HG03521 (cell line): ENCODE measurements at regions not wholly inside any gene's neighbourhood (a gene's known extent, or its start where the extent isn't known, plus 50 kb on each side); places are given as distances from the start of the nearest gene placed in this dataset.

ENCODE experiments used
- ATAC-seq: cut with Tn5 transposase; IDR thresholded peaks from one replicate; pipeline ENCODE4 v1.9.1; 2021; ENCODE audit warnings: mild to moderate bottlenecking, moderate library complexity; ENCODE audit not compliant: unreplicated experiment

DNA sequence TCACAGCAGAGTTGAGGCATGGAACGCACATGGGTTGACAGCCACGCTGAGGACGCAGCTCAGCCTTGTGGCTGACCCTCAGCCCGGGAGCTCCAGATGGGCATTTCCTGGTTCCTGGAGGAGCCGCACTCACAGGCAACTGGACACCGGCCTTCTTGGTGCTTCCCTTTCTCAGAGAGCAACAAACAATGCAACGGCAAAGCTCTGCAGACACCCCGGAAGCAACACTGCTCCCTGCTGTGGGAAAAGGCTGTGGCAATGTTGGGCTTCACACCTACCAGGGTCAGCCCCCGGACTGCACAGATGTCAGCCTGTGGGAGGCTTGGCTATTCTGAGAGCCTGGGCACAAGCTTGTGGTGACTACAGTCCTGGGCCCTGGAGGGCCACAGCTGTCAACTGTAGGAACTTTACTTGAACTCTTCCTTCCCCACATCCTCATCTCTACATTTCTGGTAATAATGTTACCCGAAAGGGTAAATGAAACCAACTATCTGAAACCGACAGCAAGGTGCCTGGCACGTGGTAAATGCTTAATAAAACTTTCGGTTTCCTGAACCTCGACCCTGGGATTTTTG, 597.5 kb upstream of the MKI67 start:
- no peak for ATAC-seq

DNA sequence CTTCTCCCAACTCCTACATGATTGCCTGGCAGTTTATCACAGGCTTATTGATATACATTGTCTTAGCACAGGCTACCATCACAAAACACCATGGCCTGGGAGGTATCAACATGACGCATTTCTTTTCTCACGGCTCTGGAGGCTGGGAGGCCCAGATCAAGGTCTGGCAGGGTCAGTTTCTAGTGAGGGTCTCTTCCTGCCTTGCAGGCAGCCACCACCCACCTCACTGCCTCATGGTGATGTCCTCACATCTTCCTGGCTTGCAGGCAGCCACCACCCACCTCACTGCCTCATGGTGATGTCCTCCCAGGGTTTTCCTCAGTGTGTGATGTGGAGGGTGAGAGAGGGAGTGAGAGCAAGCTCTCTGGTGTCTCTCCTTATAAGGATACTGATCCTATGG, 599.3 kb upstream of the MKI67 start:
- ATAC-seq: no peak

DNA sequence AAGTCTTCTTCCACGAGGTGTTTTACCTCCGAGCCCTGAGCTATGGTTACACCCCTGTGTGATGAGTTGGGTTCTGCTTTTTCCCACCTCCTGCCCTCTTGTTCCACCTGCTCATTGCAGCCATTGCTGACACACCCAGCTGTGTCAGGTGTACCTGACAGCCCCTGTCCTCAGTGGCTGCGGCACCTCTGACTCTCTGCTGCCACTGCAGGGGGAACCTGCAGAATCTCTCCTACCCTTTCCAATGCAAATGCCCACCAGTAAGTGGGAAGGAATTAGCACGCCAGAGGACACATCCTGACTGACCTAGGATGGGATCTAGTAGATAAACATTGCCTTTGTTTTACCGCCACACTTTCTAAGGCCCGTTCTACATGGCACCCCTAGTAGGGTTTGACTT, 600.9 kb upstream of the MKI67 start:
- ATAC-seq: no peak

DNA sequence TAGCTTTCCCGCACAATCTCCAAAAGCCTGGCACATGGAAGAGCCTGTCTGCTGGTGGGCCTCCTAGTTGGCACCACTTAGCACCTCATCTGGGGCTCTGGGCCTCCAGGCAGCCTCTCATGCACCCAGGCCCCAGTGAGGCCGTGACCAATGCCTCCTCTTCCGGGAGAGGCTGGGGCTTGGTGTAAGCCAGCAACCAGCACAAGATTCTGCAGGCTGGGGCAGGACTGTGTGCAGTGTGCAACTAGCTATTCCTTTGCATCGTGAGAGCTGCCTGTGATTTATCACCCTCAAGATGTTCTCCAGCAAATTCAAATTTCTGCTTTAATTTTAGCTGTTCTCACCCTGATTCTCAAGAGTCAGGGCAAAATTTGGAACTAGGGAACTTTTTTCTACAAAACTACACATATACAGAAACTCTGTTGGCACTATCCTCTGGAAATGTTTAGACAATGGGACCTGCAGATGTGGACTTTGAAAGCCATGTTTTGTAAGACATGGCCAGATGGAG, 603.7 kb upstream of the MKI67 start:
- ATAC-seq: no peak

DNA sequence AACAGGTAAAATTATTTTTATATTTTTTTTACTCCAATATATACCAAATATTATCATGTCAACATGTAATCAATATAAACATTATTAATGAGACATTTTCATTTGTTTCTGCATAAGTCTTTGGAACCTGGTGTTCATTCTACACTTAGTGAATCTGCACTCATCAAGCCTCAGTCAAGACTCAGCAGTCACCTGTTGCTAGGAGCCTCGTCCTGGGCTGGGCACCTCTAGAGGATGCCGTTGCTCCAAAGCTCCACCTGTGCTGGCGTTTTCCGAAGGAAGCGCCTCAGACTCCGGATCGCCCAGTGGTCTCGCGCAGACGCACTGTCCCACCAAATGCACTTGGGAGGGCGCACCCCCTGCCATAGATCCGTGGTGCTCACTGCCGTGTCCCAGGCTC, 604.7 kb upstream of the MKI67 start:
- ATAC-seq: no peak

DNA sequence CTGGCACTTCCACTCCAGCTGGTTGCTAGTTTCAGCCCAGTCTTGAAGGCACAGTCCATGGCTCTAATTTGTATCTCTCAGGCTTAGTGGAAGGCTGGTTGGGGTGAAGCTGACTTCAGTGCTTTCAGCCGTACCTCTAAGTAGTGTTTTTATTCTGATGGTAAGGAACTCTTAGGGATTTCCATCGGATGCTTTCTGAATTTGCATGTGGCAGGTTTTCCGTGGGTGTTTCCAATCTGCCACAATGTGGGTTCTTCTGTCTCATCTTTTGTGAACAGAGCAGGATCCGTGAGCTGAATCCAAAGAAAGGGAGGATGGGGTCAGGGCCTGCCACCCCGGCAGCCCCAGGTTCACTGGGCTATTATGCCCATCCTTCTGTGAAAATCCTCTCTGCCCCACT, 607.9 kb upstream of the MKI67 start:
- ATAC-seq: no peak

DNA sequence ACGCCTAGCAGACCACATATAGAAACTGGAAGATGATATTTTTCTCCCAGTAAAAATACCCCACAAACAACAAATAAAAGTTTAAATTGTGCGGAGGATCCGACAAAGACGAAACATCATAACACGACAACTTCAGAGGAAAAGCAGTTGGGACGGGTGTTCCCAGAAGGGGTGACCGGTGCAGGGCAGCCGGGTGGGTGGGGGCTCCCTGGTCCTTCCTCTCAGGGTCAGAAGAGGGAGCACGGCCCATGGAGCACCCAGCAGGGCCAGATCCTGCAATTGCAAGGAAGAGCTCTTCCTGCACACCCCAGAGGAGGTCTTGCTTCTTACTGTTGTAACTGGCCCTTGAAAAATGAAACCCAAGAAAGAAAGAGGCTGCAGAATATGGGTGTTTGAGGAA, 608.5 kb upstream of the MKI67 start:
- no peak for ATAC-seq

DNA sequence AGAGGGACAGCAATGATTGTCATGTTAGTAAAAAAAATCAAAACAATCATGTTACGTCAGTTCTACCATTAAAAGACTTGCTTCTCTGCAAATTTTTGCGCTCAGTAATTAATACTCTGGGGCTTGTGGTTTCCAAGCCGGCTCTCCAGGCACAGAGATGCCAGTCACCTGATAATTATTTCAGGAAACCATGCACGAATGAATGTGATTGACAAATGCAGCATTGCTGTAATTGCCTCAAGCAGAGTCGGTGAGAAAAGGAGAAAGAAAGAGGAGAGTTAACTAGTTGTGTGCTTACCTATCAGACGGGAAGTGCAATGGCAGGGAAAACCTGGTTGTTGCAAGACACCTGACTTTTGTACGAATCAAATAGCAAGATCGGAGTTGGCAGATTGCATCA, 609.8 kb upstream of the MKI67 start:
- no peak for ATAC-seq

DNA sequence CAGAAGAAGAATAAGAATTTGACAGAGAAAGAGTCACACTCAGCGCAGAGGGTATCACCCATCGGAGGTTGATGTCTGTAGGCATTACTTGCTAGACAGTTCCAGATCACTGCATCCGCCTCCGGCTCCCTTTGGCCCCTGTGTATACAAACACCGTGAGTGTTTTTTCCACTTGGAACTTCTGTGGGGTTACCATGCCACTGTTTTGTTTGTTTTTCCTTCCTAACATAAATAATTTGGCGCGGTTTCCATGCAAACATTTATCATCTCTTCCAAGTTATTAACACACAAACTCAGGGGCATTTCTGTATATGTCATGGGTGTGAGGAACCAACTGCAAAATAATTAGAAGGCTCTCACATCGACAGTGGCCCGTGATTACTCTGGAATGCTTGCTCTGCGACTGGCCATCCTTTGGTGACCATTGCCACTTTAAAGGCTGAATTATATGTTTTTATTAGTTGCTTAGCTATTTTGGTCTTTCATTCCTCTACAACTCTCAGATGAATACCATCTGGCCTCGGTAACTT, 612.2 kb upstream of the MKI67 start:
- no peak for ATAC-seq

DNA sequence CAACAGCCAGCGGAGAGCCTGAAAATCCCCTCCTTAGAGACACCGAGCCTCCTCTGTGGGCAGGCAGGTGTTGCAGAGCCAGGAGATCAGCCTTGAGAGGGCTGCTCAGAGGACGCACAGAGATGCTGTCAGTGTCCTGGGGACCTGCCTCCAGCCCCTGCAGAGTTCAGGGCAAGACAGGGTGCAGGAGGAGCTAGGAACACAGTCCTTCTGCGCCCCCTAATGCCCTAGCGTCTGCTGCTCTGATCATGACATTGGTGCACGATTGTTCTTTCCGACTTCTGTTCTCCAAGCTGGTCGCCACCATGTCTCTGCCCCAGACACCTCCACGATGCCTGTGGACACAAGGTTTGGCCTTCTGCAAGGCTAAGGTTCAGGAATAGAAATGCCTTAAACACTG, 613.7 kb upstream of the MKI67 start:
- no peak for ATAC-seq

DNA sequence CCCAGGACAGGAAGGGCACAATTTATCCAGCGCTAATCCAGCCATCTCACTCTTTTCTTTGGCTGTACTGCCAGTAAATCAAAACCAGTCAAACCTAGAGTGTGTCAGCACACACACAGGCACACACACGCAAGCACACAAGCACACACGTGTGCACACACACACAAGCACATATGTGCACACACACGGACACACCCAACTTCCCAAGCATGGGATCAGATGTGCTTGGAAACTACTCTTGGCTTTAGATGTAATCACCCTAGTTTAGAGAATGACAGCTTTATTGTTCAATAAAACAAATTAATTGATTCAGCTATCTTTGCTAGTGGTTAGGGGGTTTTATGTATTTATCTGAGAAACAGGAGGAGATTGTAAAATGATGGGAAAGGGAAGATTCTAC, 615.0 kb upstream of the MKI67 start:
- no peak for ATAC-seq

DNA sequence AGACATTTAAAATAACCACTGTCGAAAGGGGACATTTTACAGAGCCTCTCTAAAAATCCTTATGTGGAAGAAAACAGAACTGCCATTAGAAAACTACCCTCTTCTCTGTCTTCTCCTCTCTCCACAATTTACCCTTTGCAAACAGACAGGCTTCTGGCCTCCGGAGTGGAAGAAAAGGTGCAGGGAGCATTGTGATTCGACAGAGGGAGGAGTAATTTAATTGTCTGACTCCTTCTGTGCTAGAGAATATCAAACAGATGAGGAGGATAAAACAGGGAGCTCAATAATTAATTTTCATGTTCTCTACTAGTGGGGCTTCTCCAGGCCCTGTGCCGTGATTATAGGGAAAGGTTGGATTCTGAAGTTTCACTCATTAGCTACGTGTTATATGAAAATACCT, 615.5 kb upstream of the MKI67 start:
- no peak for ATAC-seq

DNA sequence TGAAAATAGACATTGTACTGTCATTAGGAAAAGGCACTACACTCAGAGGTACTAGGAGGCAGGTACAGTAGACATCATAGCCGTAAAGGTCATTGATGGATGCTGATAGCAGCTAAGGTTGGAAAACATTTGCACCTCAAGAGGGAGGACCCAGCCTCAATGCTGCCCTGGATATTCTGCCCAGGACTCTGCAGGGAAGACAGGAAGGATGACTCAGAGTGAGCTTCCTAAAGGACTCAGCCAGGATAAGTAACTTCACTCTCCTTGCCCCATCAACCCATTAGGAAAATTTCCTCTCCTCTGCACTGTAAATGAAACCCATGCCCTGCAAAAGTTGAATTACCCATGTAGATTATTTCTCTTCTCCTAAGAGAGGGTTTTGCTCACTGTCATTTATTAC, 617.9 kb upstream of the MKI67 start:
- ATAC-seq: no peak

DNA sequence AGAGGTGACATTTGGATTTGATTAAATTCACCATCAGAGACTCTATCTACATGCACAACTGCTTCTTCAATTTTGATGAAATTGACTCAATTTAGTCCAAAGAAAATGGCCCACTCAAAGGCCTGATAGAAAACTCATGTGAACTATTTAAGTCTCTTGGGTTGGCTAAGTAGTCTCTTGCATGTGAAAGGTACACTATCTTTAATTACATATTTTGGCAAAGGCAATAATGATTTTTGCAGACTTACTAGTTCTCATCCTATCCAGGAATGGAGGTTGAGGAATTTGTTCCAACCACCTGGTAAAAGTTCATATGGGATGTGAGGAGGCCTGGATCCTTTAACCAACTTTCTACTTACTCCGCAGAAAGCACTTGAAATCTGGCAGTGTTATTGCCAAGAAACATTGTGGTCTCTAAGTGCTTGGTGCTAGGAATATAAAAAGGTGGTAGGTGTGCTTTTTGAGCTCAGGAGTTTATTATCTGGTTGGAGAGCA, 618.6 kb upstream of the MKI67 start:
- ATAC-seq: no peak

DNA sequence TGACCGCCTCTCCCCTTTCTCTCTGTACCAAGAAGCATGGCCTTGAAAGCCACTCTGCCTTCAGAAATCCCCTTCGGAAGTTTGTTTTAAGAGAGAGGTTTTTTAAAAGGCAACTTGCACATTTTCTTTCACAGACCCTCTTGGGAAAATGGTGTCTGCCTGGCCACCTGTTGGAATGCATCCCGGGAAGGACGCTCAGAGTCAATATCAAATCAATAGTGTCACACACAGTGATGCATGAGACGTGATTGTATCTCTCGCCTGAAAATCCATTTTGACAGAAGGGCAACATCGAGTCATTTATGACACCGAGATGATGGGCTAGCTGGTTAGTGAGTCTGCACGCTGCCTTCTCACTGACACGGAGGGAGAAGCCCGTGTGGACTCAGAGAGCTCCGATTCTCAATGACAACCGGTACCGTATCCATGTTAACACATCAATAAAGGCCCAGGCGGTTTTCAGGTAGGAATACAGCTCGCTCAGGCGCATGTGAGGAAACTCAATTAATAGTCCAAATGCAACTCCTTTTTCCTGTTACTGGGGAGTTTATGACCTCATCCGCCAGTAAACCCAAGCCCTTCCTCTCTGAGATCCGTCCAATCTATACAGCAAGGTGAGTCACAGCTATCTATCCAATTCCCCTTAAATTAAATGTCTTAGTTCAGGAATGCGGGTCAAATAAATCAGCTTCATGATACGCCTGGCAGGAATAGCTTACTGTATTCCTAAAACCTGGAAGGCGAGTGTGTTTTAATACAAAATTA, 621.5 kb upstream of the MKI67 start:
- ATAC-seq: no peak

DNA sequence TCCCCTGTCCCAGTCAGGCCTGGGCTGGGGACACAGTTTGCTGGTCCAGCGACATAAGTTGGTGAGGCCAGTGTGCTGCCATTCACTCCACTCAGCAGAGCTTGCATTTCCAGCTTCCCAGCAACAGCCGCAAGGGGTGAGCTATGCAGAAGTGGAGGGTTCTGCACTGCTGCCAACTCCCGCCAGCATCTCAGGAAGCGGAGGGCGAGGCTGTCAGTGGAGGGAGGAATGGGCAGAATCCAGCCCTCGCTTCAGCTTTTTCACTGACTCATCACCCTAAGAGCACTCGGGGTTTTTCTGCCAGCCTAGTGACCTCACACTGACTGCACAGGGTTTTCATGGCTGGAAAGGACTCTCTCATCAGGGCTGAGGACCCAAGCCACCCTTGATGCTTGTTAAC, 625.1 kb upstream of the MKI67 start:
- ATAC-seq: no peak

DNA sequence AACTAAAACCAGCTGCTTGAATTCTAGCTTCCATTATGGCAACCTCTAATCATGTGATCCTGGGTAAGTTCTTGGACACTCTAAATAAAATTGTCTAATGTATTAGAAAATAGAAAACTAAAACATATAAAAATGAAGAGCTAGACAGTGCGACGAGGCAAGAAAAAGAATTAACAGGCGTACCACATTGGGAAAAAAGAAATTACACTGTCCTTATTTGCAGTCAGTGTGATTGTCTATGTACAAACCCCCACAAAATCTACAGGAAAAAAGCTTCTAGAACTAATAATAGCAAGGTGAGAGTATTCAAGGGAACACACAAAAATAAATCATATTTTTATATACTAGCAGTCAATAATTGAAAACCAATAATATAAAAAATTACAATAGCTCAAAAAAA, 625.6 kb upstream of the MKI67 start:
- no peak for ATAC-seq

DNA sequence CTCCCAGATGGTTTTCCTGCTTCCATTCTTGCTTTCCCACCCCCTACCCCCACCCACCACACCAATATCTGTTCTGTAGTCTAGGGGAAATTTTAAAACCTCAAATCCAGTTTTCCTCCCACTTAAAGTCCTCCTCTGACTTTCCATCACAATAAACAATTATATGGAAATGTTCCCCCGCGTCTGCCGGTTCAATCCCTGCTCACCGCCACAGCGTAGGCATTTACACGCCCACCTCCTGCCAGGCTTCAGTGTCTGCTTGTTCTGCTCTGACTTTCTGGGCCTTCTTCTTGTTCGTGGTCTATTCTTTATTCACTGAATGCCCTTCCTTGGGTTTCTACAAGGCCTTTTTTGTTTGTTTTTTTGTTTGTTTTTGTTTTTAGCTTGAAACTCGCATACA, 633.0 kb upstream of the MKI67 start:
- no peak for ATAC-seq

DNA sequence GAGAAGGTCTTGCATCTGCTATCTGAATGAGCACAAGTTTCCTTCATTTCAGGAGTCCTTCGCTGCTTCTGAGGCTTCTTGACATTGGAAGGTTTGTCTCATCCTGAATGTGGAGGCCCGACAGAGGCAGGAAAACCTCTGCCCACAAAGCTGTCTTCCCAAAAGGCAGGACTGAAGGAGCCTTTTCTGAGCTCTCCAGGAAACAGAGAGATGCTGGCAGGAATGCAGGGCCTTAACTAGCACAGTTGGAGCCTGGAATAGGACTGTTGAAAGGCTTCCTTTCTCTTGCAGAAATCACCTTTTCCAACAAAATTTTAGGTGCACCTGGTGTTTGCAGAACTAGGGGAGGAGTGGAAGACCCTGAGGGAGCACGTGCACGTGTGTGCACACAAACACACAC, 637.4 kb upstream of the MKI67 start:
- ATAC-seq: no peak

DNA sequence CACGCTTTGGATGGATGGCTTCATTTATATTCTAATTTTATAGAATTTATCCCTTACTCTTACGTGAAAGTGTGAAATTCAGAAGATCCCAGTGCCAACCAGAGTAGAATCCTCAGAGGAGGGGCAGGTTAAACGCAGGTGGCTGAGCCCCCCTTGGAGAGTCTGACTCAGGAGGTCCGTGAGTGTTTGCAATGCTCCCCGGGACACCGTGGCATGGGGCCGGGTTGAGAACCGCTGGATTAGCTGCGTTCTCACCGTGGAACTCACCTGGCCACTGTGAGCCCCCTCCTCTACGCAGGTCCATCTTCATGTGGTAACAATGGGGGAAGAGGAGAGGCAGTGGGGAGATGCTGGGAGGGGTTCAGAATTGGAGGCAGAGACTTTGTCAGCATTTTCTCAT, 638.0 kb upstream of the MKI67 start:
- no peak for ATAC-seq

DNA sequence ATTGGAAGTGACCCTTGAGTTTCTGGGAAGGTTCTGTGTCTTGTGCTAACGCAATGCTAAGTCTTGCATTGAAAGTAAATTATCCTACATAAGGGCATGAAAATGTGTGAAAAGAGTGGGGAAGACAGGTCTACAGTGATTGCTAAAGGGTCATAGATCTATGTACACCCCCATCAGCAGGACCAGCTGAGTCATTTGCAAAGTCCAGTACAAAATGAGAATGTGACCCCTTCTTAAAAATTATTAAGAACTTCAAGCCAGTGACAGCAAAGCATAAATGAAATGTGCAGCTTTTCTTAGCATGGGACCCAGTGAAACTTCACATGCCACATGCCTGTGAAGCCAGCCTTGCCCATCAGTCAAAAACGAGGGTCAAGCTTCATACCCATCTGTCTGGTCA, 640.7 kb upstream of the MKI67 start:
- ATAC-seq: no peak

DNA sequence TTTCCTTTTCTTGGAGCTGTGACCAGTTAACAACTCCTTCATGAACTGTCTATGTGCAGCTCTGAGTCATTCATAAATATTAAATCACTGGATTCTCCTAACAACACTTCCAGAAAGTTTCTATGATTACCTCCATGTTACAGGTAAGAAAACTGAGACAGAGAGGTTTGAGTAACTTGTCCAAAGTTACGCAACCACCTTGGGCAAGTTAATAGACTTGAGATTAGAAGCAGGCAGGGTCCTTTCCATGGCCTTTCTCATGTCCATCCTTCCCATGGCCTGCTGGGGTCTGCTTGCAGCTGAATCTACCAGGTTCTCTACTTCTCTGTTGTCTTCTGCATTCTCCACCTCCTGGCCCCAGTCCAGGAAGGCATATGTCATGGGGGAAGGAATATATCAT, 648.8 kb upstream of the MKI67 start:
- ATAC-seq: no peak
